T-cell (primary cell): ENCODE measurements at regions not wholly inside any gene's neighbourhood (a gene's known extent, or its start where the extent isn't known, plus 50 kb on each side); places are given as distances from the start of the nearest gene placed in this dataset.
"Not testable (repeated sequence)": the region's sequence is repeated elsewhere in the genome, so short reads cannot be mapped to it uniquely, and the experiment has no call there.

Experiments used
- ATAC-seq, 4 experiments: fragments of 200-7000 bp in 3 of 4; fragments of 150-1000 bp in 1 of 4; cut with Tn5 transposase; replicated peaks in 1 of 4; 1 replicate in 3 of 4; 2 replicates in 1 of 4; pipeline ENCODE4 v1.10.0; 2021; ENCODE audit warnings: moderate library complexity in 3 of 4, mild to moderate bottlenecking in 2 of 4, moderate number of reproducible peaks in 1 of 4
- CTCF ChIA-PET, 2 donors: fragments of 300-600 bp; sonication (Branson Sonifier 250); formaldehyde crosslinking; loops; one replicate each; lab custom pipeline; 2022; ENCODE audit warnings: antibody characterized with exemption in 2 of 2; lab: Charles Lee
- POLR2A ChIA-PET, 2 donors: fragments of 300-600 bp; sonication (Branson Sonifier 250); formaldehyde crosslinking; loops; one replicate each; lab custom pipeline; 2022; ENCODE audit warnings: antibody characterized with exemption in 2 of 2; lab: Charles Lee
- DNase-seq, 35 experiments: peaks; one replicate each; pipeline versions ENCODE4 v3.0.0 to v3.0.0-alpha.2; 2013 to 2023
- H3K27ac ChIP-seq: one replicate; pipeline ENCODE4 v1.5.1; 2013; ENCODE audit warnings: low read length
- H3K27me3 ChIP-seq, 2 experiments: replicated peaks in 1 of 2; 1 replicate in 1 of 2; 2 replicates in 1 of 2; pipeline versions ENCODE4 v1.6.1 to v1.7.0; 2013; ENCODE audit warnings: low read length in 1 of 2, mixed read lengths in 1 of 2; ENCODE audit not compliant: control insufficient read depth in 2 of 2, insufficient read depth in 2 of 2; ENCODE audit errors: extremely low read depth in 1 of 2
- H3K36me3 ChIP-seq, 2 donors: 1 replicate in 1 of 2; 2 replicates in 1 of 2; pipeline versions ENCODE4 v1.6.1 to v1.7.0; 2013; ENCODE audit warnings: low read length in 1 of 2; ENCODE audit not compliant: control insufficient read depth in 2 of 2, insufficient read depth in 1 of 2; ENCODE audit errors: extremely low read depth in 1 of 2
- H3K4me1 ChIP-seq, 2 experiments: 1 replicate in 1 of 2; 2 replicates in 1 of 2; pipeline versions ENCODE4 v1.6.1 to v1.7.0; 2013; ENCODE audit warnings: low read length in 2 of 2, mixed read lengths in 1 of 2; ENCODE audit not compliant: insufficient read depth in 2 of 2, control insufficient read depth in 1 of 2; ENCODE audit errors: extremely low read depth in 1 of 2
- H3K4me3 ChIP-seq, 2 donors: 1 replicate in 1 of 2; 2 replicates in 1 of 2; pipeline versions ENCODE4 v1.5.1 to v1.7.0; 2013; ENCODE audit warnings: mild to moderate bottlenecking in 2 of 2, low read length in 1 of 2, moderate library complexity in 1 of 2; ENCODE audit not compliant: control insufficient read depth in 1 of 2; ENCODE audit errors: extremely low read depth in 1 of 2
- H3K9me3 ChIP-seq: 2 replicates; pipeline ENCODE4 v1.7.0; 2013
- H3K27ac Mint-ChIP-seq, 2 donors: one replicate each; pipeline ENCODE4 v1.8.0; 2020 to 2021; ENCODE audit warnings: mild to moderate bottlenecking in 2 of 2, mixed read lengths in 2 of 2
- H3K27me3 Mint-ChIP-seq, 2 donors: one replicate each; pipeline ENCODE4 v1.8.0; 2021 to 2022; ENCODE audit warnings: mixed read lengths in 2 of 2
- H3K36me3 Mint-ChIP-seq: one replicate; pipeline ENCODE4 v1.8.0; 2021; ENCODE audit warnings: mixed read lengths
- H3K4me1 Mint-ChIP-seq, 3 donors: one replicate each; pipeline ENCODE4 v1.8.0; 2020 to 2022; ENCODE audit warnings: mixed read lengths in 3 of 3, mild to moderate bottlenecking in 1 of 3
- H3K4me3 Mint-ChIP-seq, 3 donors: one replicate each; pipeline ENCODE4 v1.8.0; 2020 to 2022; ENCODE audit warnings: mild to moderate bottlenecking in 3 of 3, mixed read lengths in 3 of 3, moderate library complexity in 3 of 3
- H3K9me3 Mint-ChIP-seq, 3 donors: one replicate each; pipeline ENCODE4 v1.8.0; 2020 to 2022; ENCODE audit warnings: mixed read lengths in 3 of 3
- WGBS: methylation state at CpG from one replicate; pipeline ENCODE4 v1.1.5; 2013; ENCODE audit warnings: missing lambda C conversion rate; ENCODE audit not compliant: insufficient coverage; 5-methylcytosine and 5-hydroxymethylcytosine counted together

- peaks cover 2 to 39% of the 10 kb centered on the region in 2 experiments for H3K4me1 ChIP-seq
- DNase-seq, CTCF ChIA-PET, H3K9me3 ChIP-seq, H3K36me3 ChIP-seq, POLR2A ChIA-PET, H3K27me3 ChIP-seq, H3K9me3 Mint-ChIP-seq, H3K36me3 Mint-ChIP-seq, H3K27me3 Mint-ChIP-seq: not testable (repeated sequence)
- ATAC-seq, result peak in 3 of 4 experiments; percentile 18 to 42 (median 28)
- Mint-ChIP-seq H3K4me1 (peaks cover 2 to 56% (median 8%) of the 10 kb centered on the region in 3 donors), H3K27ac (peak overlapping the region; percentile 39 to 97), H3K4me3 (peak overlapping the region; percentile 31 to 76 (median 57))
- peak overlapping the region; percentile 67 for H3K27ac ChIP-seq
- 8% methylated on average over 2 of the region's 25 CpGs for WGBS
- H3K4me3 ChIP-seq, result peak overlapping the region in 1 of 2 donors; percentile 7
Observed at GRCh38 chr2:87470381-87471380, 277.2 kb upstream of the PLGLB2 start.

- H3K36me3 ChIP-seq, ATAC-seq, CTCF ChIA-PET, H3K36me3 Mint-ChIP-seq, H3K4me3 ChIP-seq, H3K9me3 ChIP-seq, DNase-seq, H3K27me3 Mint-ChIP-seq, H3K27me3 ChIP-seq, POLR2A ChIA-PET, H3K9me3 Mint-ChIP-seq: not testable (repeated sequence)
- Histone ChIP-seq H3K4me1 (peaks cover 2 to 32% of the 10 kb centered on the region in 2 experiments), H3K27ac (peak overlapping the region; percentile 67)
- Mint-ChIP-seq H3K4me1 (peaks cover 2 to 57% (median 10%) of the 10 kb centered on the region in 3 donors), H3K4me3 (peak overlapping the region in 2 of 3 donors; percentile 57 to 76), H3K27ac (peak overlapping the region in 1 of 2 donors; percentile 97)
- no CpG with 5 or more reads among the region's 3 CpGs for WGBS
Observed at GRCh38 chr2:87471478-87471877, 276.4 kb upstream of the PLGLB2 start.

- H3K4me3 ChIP-seq, H3K9me3 Mint-ChIP-seq, H3K4me1 ChIP-seq, POLR2A ChIA-PET, CTCF ChIA-PET, DNase-seq, H3K27me3 Mint-ChIP-seq, H3K36me3 ChIP-seq, H3K9me3 ChIP-seq, H3K27me3 ChIP-seq: not testable (repeated sequence)
- no CpG with 5 or more reads among the region's 5 CpGs for WGBS
- Mint-ChIP-seq H3K4me3 (peak overlapping the region in 1 of 3 donors; percentile 43), H3K4me1 (peaks cover 0 to 38% (median 8%) of the 10 kb centered on the region in 3 donors), H3K36me3 (peaks cover 18% of the 10 kb centered on the region), H3K27ac (peak overlapping the region in 1 of 2 donors; percentile 89)
- ATAC-seq, result peak; percentile 32 to 54 (median 42)
- peak overlapping the region; percentile 41 for H3K27ac ChIP-seq
Observed at GRCh38 chr2:87476223-87476872, 271.5 kb upstream of the PLGLB2 start.

- H3K36me3 ChIP-seq, H3K4me1 ChIP-seq, POLR2A ChIA-PET, H3K27me3 ChIP-seq, H3K27me3 Mint-ChIP-seq, CTCF ChIA-PET, H3K9me3 ChIP-seq, H3K4me3 ChIP-seq, H3K9me3 Mint-ChIP-seq: not testable (repeated sequence)
- Mint-ChIP-seq H3K27ac (peak overlapping the region in 1 of 2 donors; percentile 89), H3K4me1 (peaks cover 0 to 36% (median 8%) of the 10 kb centered on the region in 3 donors), H3K36me3 (peaks cover 18% of the 10 kb centered on the region), H3K4me3 (peak overlapping the region in 1 of 3 donors; percentile 43)
- DNase-seq, result peak in 4 of 35 experiments; percentile 16 to 56 (median 31)
- peak overlapping the region; percentile 41 for H3K27ac ChIP-seq
- ATAC-seq, result peak; percentile 29 to 76 (median 44)
- WGBS, result 100% methylated on average over 1 of the region's 5 CpGs
Observed at GRCh38 chr2:87476936-87477335, 271.0 kb upstream of the PLGLB2 start.

GRCh38 chr2:87477669-87478428 lies 270.0 kb upstream of the PLGLB2 start:
- H3K27ac ChIP-seq, H3K9me3 ChIP-seq, H3K4me3 ChIP-seq, H3K27me3 Mint-ChIP-seq, ATAC-seq, H3K27me3 ChIP-seq, H3K4me1 ChIP-seq, H3K36me3 ChIP-seq, CTCF ChIA-PET, H3K9me3 Mint-ChIP-seq, DNase-seq, POLR2A ChIA-PET: not testable (repeated sequence)
- H3K27ac Mint-ChIP-seq, result peak overlapping the region in 1 of 2 donors; percentile 74
- peaks cover 0 to 40% (median 8%) of the 10 kb centered on the region in 3 donors for H3K4me1 Mint-ChIP-seq
- H3K4me3 Mint-ChIP-seq, result peak overlapping the region in 1 of 3 donors; percentile 2
- peaks cover 23% of the 10 kb centered on the region for H3K36me3 Mint-ChIP-seq
- no CpG with 5 or more reads among the region's 12 CpGs for WGBS

- Mint-ChIP-seq H3K4me3 (peak overlapping the region in 1 of 3 donors; percentile 13), H3K4me1 (peaks cover 0 to 46% (median 8%) of the 10 kb centered on the region in 3 donors), H3K27ac (peak overlapping the region in 1 of 2 donors; percentile 31), H3K36me3 (peaks cover 23% of the 10 kb centered on the region)
- WGBS, result no CpG with 5 or more reads among the region's 4 CpGs
- H3K4me3 ChIP-seq, DNase-seq, POLR2A ChIA-PET, H3K36me3 ChIP-seq, H3K27me3 ChIP-seq, CTCF ChIA-PET, ATAC-seq, H3K27ac ChIP-seq, H3K9me3 ChIP-seq, H3K9me3 Mint-ChIP-seq, H3K27me3 Mint-ChIP-seq: not testable (repeated sequence)
- H3K4me1 ChIP-seq, result peaks cover 0 to 12% of the 10 kb centered on the region in 2 experiments
Observed at GRCh38 chr2:87478911-87479310, 269.0 kb upstream of the PLGLB2 start.
